DOHH2 (cell line): ENCODE measurements at regions not wholly inside any gene's neighbourhood (a gene's known extent, or its start where the extent isn't known, plus 50 kb on each side); places are given as distances from the start of the nearest gene placed in this dataset.

ENCODE experiments used
- H3F3A ChIP-seq: fragments of 200-600 bp; sonication (generic), shearing (Covaris generic); 2 replicates; pipeline ENCODE4 v1.6.0; 2016; ENCODE audit warnings: antibody characterized with exemption, mild to moderate bottlenecking; ENCODE audit not compliant: control insufficient read depth, insufficient read depth
- H3K27ac ChIP-seq: fragments of 200-600 bp; sonication (generic); 2 replicates; pipeline ENCODE4 v1.5.1; 2014; ENCODE audit warnings: low read depth, mild to moderate bottlenecking, low read length, moderate library complexity
- H3K27me3 ChIP-seq: fragments of 200-600 bp; sonication (generic); 2 replicates; pipeline ENCODE4 v1.6.1; 2014; ENCODE audit warnings: mild to moderate bottlenecking, low read length, mixed read lengths; ENCODE audit not compliant: control insufficient read depth
- H3K36me3 ChIP-seq: fragments of 200-600 bp; sonication (generic); 2 replicates; pipeline ENCODE4 v1.6.1; 2014; ENCODE audit warnings: mild to moderate bottlenecking, low read length, moderate library complexity, mixed read lengths; ENCODE audit not compliant: control insufficient read depth
- H3K4me1 ChIP-seq: fragments of 200-600 bp; sonication (generic); 2 replicates; pipeline ENCODE4 v1.6.1; 2014; ENCODE audit warnings: mild to moderate bottlenecking, low read length, mixed read lengths; ENCODE audit not compliant: control insufficient read depth
- H3K4me2 ChIP-seq: fragments of 200-600 bp; sonication (generic); 2 replicates; pipeline ENCODE4 v1.6.0; 2014; ENCODE audit warnings: mild to moderate bottlenecking, low read length, moderate library complexity
- H3K4me3 ChIP-seq: fragments of 200-600 bp; sonication (generic); 2 replicates; pipeline ENCODE4 v1.5.1; 2014; ENCODE audit warnings: mild to moderate bottlenecking, low read length, mixed read lengths
- H3K79me2 ChIP-seq: fragments of 200-600 bp; sonication (generic); 2 replicates; pipeline ENCODE4 v1.6.1; 2014; ENCODE audit warnings: mild to moderate bottlenecking, low read length, mixed read lengths; ENCODE audit not compliant: control insufficient read depth
- H3K9me2 ChIP-seq: fragments of 200-600 bp; sonication (generic); replicated peaks from 2 replicates; pipeline ENCODE4 v1.6.1; 2014; ENCODE audit warnings: mild to moderate bottlenecking, low read length, mixed read lengths; ENCODE audit not compliant: control insufficient read depth
- H3K9me3 ChIP-seq: fragments of 200-600 bp; sonication (generic); 2 replicates; pipeline ENCODE4 v1.6.1; 2014; ENCODE audit warnings: antibody characterized with exemption, low read length, mixed read lengths; ENCODE audit not compliant: control insufficient read depth, insufficient read depth
- H4K20me1 ChIP-seq: fragments of 200-600 bp; sonication (generic); 2 replicates; pipeline ENCODE4 v1.6.0; 2014; ENCODE audit warnings: low read depth, mild to moderate bottlenecking, antibody characterized with exemption, low read length, moderate library complexity; ENCODE audit not compliant: control insufficient read depth, insufficient read depth
- CTCF ChIP-seq: fragments of 200-600 bp; sonication (generic); IDR thresholded peaks from one replicate; pipeline ENCODE4 v1.5.1; 2014; ENCODE audit warnings: antibody characterized with exemption, mild to moderate bottlenecking, low read depth, low read length; ENCODE audit not compliant: poor library complexity, severe bottlenecking
- EZH2phosphoT487 ChIP-seq: fragments of 200-600 bp; sonication (generic); IDR thresholded peaks from 2 replicates; pipeline ENCODE4 v1.6.1; 2017; ENCODE audit warnings: borderline replicate concordance, mild to moderate bottlenecking, antibody characterized with exemption, low read length, moderate library complexity, mixed read lengths

DNA sequence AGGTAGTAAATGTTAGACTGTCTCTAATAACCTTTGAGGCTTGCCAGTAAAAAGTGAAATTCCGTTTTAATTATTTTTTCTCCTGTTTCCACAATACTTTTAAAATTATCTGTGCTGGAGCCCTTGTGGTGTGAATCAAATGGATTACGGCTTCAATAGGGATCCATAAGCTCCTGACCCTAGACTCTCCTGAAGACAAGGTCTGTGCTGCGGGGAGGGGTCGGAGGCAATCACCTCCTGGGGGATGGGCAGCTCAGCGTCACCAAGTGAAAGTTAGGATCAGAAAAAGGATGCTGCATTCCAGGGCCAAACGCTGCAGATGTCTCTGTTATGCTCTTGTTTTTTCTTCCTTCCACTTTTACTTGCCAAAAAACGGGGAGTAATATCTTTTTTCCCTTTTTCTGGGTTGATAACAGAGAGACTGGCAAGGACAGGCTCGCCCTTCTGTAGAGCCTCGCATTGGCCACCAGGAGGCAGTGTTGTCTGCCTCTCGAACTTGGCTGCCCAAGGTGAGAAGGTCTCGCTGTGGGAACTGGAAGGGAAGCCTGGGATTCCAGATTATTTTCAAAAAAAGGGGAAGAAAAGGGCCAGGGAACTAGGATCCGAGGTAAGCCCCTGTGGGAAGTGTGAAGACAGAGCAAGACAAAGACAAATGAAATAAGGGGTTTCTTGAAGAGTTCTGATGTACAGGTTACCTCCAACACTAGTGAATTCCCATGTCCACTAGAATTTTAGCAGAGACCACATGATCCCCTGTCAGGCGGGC, 621.9 kb downstream of the ACTR3B start:
- no peaks in the 10 kb centered on the region for H3F3A ChIP-seq
- H3K9me3 ChIP-seq, result no peaks in the 10 kb centered on the region
- H3K36me3 ChIP-seq, result no peaks in the 10 kb centered on the region
- H3K4me1 ChIP-seq, result no peaks in the 10 kb centered on the region
- H3K4me3 ChIP-seq, result no peak overlapping the region
- no peaks in the 10 kb centered on the region for H4K20me1 ChIP-seq
- H3K4me2 ChIP-seq, result no peak overlapping the region
- no peaks in the 10 kb centered on the region for H3K9me2 ChIP-seq
- H3K27me3 ChIP-seq, result no peaks in the 10 kb centered on the region
- TF ChIP-seq EZH2phosphoT487 (no peak), CTCF (peak; percentile 99)
- no peaks in the 10 kb centered on the region for H3K79me2 ChIP-seq
- no peak overlapping the region for H3K27ac ChIP-seq

GRCh38 chr7:153382641-153383101, 623.1 kb downstream of the ACTR3B start:
- H3K27me3 ChIP-seq, result no peaks in the 10 kb centered on the region
- H4K20me1 ChIP-seq, result no peaks in the 10 kb centered on the region
- no peaks in the 10 kb centered on the region for H3K79me2 ChIP-seq
- H3K4me3 ChIP-seq, result no peak overlapping the region
- H3K27ac ChIP-seq, result no peak overlapping the region
- H3K36me3 ChIP-seq, result no peaks in the 10 kb centered on the region
- no peaks in the 10 kb centered on the region for H3K9me3 ChIP-seq
- no peaks in the 10 kb centered on the region for H3K9me2 ChIP-seq
- H3K4me2 ChIP-seq, result no peak overlapping the region
- H3K4me1 ChIP-seq, result no peaks in the 10 kb centered on the region
- TF ChIP-seq CTCF, result no peak
- TF ChIP-seq EZH2phosphoT487, result no peak
- H3F3A ChIP-seq, result no peaks in the 10 kb centered on the region

DNA sequence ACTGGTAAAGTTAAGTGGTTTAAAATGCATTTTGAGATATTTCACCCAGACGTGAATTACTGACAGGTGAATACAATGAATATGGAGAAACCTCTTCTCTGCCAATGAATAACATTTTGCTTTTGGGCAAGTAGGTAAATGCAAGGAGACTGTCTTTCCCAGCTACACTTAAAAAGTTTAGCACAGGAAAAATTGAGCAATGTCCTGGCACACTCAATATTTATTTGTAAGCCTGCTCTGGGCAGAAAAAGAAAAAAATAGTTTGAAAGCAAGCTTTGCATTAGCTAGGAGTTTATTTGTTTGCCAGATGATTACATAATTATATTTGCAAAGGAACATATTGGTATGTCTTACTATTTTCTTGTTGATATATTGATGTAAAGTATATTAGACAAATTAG, 624.2 kb downstream of the ACTR3B start:
- no peak for TF ChIP-seq CTCF
- no peak for TF ChIP-seq EZH2phosphoT487
- H4K20me1 ChIP-seq, result no peaks in the 10 kb centered on the region
- no peaks in the 10 kb centered on the region for H3K36me3 ChIP-seq
- no peaks in the 10 kb centered on the region for H3K4me1 ChIP-seq
- no peaks in the 10 kb centered on the region for H3K9me2 ChIP-seq
- no peak overlapping the region for H3K4me3 ChIP-seq
- H3K27ac ChIP-seq, result no peak overlapping the region
- no peaks in the 10 kb centered on the region for H3K79me2 ChIP-seq
- H3K4me2 ChIP-seq, result no peak overlapping the region
- H3F3A ChIP-seq, result no peaks in the 10 kb centered on the region
- H3K27me3 ChIP-seq, result no peaks in the 10 kb centered on the region
- no peaks in the 10 kb centered on the region for H3K9me3 ChIP-seq

DNA sequence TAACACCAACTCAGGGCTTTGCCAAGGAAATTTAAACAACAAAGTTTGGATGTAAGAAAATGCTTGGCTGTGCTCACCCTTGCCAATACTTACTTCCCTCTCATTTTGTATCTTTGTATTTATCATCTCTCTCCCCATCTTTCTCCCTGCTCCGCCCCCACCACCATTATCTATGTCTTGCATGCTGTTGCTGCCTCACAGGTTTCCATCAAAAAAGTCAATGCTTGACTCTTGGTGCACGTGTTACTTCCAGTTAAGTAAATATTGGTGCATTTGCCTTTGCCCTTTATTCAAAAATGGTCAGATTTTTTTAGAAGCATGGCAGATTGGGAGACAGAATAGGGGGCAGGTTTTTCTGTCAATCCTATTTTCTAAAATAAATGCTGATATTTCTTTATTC, 626.0 kb downstream of the ACTR3B start:
- TF ChIP-seq CTCF (no peak), EZH2phosphoT487 (no peak)
- Histone ChIP-seq H3K9me2 (no peaks in the 10 kb centered on the region), H3K4me2 (no peak overlapping the region), H3F3A (no peaks in the 10 kb centered on the region), H3K79me2 (no peaks in the 10 kb centered on the region), H3K4me3 (no peak overlapping the region), H3K36me3 (no peaks in the 10 kb centered on the region), H3K27ac (no peak overlapping the region), H3K9me3 (no peaks in the 10 kb centered on the region), H3K4me1 (no peaks in the 10 kb centered on the region), H3K27me3 (no peaks in the 10 kb centered on the region), H4K20me1 (no peaks in the 10 kb centered on the region)
